GM12864 (cell line): ENCODE measurements at regions not wholly inside any gene's neighbourhood (a gene's known extent, or its start where the extent isn't known, plus 50 kb on each side); places are given as distances from the start of the nearest gene placed in this dataset.

Experiments
- DNase-seq: peaks from one replicate; pipeline ENCODE4 v3.0.0-alpha.2; 2011; ENCODE audit warnings: low read depth
- H3K4me3 ChIP-seq: 2 replicates; pipeline ENCODE4 v1.5.1; 2011; ENCODE audit warnings: mild to moderate bottlenecking, low read depth, low read length, control low read depth
- CTCF ChIP-seq: IDR thresholded peaks from 2 replicates; pipeline ENCODE4 v1.5.1; 2011; ENCODE audit warnings: low read depth, mild to moderate bottlenecking, moderate library complexity, low read length, control low read depth, inconsistent platforms; ENCODE audit errors: missing control alignments

GRCh38 chr14:83664389-83664788 lies 1865.6 kb upstream of the FLRT2 start:
- H3K4me3 ChIP-seq: no peak overlapping the region
- no peak for DNase-seq
- no peak for TF ChIP-seq CTCF

- no peak overlapping the region for H3K4me3 ChIP-seq
- no peak for DNase-seq
- no peak for TF ChIP-seq CTCF
Measured at GRCh38 chr14:83689265-83689664, 1840.7 kb upstream of the FLRT2 start.

GRCh38 chr14:83697099-83697498 lies 1832.8 kb upstream of the FLRT2 start:
- no peak for TF ChIP-seq CTCF
- no peak overlapping the region for H3K4me3 ChIP-seq
- no peak for DNase-seq

GRCh38 chr14:83702619-83703018 lies 1827.3 kb upstream of the FLRT2 start:
- DNase-seq: no peak
- no peak for TF ChIP-seq CTCF
- no peak overlapping the region for H3K4me3 ChIP-seq

- TF ChIP-seq CTCF: no peak
- H3K4me3 ChIP-seq: no peak overlapping the region
- no peak for DNase-seq
Measured at GRCh38 chr14:83706231-83706954, 1823.6 kb upstream of the FLRT2 start.

- no peak for TF ChIP-seq CTCF
- no peak for DNase-seq
- no peak overlapping the region for H3K4me3 ChIP-seq
Measured at GRCh38 chr14:83707056-83707455, 1822.9 kb upstream of the FLRT2 start.

- DNase-seq: no peak
- TF ChIP-seq CTCF: no peak
- no peak overlapping the region for H3K4me3 ChIP-seq
Measured at GRCh38 chr14:83709116-83709515, 1820.8 kb upstream of the FLRT2 start.
